GM13976 (cell line): ENCODE measurements at regions not wholly inside any gene's neighbourhood (a gene's known extent, or its start where the extent isn't known, plus 50 kb on each side); places are given as distances from the start of the nearest gene placed in this dataset.

Experiments
- DNase-seq: peaks from one replicate; pipeline ENCODE4 v3.0.0; 2012; ENCODE audit warnings: low spot score
- CTCF ChIP-seq: IDR thresholded peaks from 2 replicates; pipeline ENCODE4 v1.5.1; 2012; ENCODE audit warnings: borderline replicate concordance, mild to moderate bottlenecking; ENCODE audit not compliant: insufficient read depth; ENCODE audit errors: extremely low read depth, missing control alignments, control extremely low read depth
- in situ Hi-C: fragments of 300-500 bp; cut with MboI; formaldehyde crosslinking; loops from one replicate; pipeline ENCODE4 v1.12.0; 2022; ENCODE audit warnings: low sequenced_read_pairs, mixed read lengths, inconsistent platforms; ENCODE audit not compliant: unreplicated experiment

- in situ Hi-C loops: no loop called here
- DNase-seq: no peak
- no peak for TF ChIP-seq CTCF
Measured at GRCh38 chr9:17870722-17871121, 291.9 kb downstream of the SH3GL2 start.

GRCh38 chr9:17871213-17871890, 292.5 kb downstream of the SH3GL2 start:
- TF ChIP-seq CTCF: no peak
- in situ Hi-C loops: no loop called here
- DNase-seq: no peak

- TF ChIP-seq CTCF: no peak
- no peak for DNase-seq
- in situ Hi-C loops: no loop called here
Measured at GRCh38 chr9:17875886-17876285, 297.0 kb downstream of the SH3GL2 start.

- no peak for DNase-seq
- no peak for TF ChIP-seq CTCF
- in situ Hi-C loops: no loop called here
Measured at GRCh38 chr9:17876687-17877086, 297.8 kb downstream of the SH3GL2 start.

- in situ Hi-C loops: no loop called here
- TF ChIP-seq CTCF: no peak
Measured at GRCh38 chr9:17878810-17879370, 300.0 kb downstream of the SH3GL2 start.

GRCh38 chr9:17881371-17881770, 302.5 kb downstream of the SH3GL2 start:
- no peak for DNase-seq
- in situ Hi-C loops: no loop called here
- no peak for TF ChIP-seq CTCF

More at GRCh38 chr9:17878810-17879370, 300.0 kb downstream of the SH3GL2 start:
- DNase-seq: no peak
